Adrenal gland (tissue), 5 donors: ENCODE measurements at regions not wholly inside any gene's neighbourhood (a gene's known extent, or its start where the extent isn't known, plus 50 kb on each side); places are given as distances from the start of the nearest gene placed in this dataset.

Experiments used
- POLR2A ChIP-seq, 2 donors: fragments of 450-650 bp; IDR thresholded peaks; one replicate each; pipeline ENCODE4 v1.6.1; 2017; ENCODE audit warnings: antibody characterized with exemption in 2 of 2, mild to moderate bottlenecking in 2 of 2, moderate library complexity in 1 of 2
- TF ChIP-seq, protein P1 (sequence below), 6 experiments: fragments of 450-650 bp in 4 of 6; fragments of 200-600 bp in 2 of 6; sonication (generic) in 1 of 6; IDR thresholded peaks; 1 replicate in 5 of 6; 2 replicates in 1 of 6; pipeline versions ENCODE4 v1.5.1 to v1.8.0; 2016 to 2021; ENCODE audit warnings: antibody characterized with exemption in 6 of 6, mild to moderate bottlenecking in 2 of 6, moderate library complexity in 1 of 6
- donor health status: DM: no; HTN: no; CAD: no.

DNA sequence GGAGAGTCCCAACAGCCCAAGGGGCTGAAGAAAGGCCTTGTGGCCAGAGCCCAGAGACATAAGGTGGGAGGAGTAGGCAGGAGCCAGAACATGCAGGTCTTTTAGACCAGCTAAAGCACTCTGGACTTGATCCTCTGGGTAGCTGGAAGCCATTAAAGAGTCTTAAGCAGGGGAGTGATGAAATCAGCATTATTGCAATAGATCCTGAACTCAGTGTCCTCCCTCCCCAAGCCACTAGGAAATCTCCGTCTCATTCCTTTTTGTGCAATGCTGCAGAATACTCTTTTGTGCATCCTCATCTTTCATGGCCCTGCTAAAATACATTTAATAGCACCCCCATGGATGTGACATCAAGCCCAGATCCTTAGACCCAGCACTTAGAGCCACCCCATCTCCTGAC lies 58.6 kb upstream of the ZCCHC2 start:
- TF ChIP-seq, protein P1, sequence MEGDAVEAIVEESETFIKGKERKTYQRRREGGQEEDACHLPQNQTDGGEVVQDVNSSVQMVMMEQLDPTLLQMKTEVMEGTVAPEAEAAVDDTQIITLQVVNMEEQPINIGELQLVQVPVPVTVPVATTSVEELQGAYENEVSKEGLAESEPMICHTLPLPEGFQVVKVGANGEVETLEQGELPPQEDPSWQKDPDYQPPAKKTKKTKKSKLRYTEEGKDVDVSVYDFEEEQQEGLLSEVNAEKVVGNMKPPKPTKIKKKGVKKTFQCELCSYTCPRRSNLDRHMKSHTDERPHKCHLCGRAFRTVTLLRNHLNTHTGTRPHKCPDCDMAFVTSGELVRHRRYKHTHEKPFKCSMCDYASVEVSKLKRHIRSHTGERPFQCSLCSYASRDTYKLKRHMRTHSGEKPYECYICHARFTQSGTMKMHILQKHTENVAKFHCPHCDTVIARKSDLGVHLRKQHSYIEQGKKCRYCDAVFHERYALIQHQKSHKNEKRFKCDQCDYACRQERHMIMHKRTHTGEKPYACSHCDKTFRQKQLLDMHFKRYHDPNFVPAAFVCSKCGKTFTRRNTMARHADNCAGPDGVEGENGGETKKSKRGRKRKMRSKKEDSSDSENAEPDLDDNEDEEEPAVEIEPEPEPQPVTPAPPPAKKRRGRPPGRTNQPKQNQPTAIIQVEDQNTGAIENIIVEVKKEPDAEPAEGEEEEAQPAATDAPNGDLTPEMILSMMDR (IDR thresholded peaks at IDR 0.05) = no peak
- TF ChIP-seq POLR2A (IDR thresholded peaks at IDR 0.05) = no peak
